ENCODE measurements at regions not wholly inside any gene's neighbourhood (a gene's known extent, or its start where the extent isn't known, plus 50 kb on each side); places are given as distances from the start of the nearest gene placed in this dataset.

- TF ChIP-seq POLR2AphosphoS5 (IDR thresholded peaks at IDR 0.05; ENCODE audit: borderline replicate concordance, low read depth, low read length) (no peak), EZH2 (IDR thresholded peaks at IDR 0.05) (no peak), FOXP2 (optimal IDR thresholded peaks at IDR 0.05; ENCODE audit: control extremely low read depth, extremely low read length, insufficient read depth) (no peak)
Observed at GRCh38 chr2:236820763-236821344, 251.2 kb downstream of the ACKR3 start.
